GM19395 (cell line): ENCODE measurements at regions not wholly inside any gene's neighbourhood (a gene's known extent, or its start where the extent isn't known, plus 50 kb on each side); places are given as distances from the start of the nearest gene placed in this dataset.

Experiments
- ATAC-seq: cut with Tn5 transposase; IDR thresholded peaks from one replicate; pipeline ENCODE4 v1.9.1; 2021; ENCODE audit warnings: mild to moderate bottlenecking, moderate library complexity; ENCODE audit not compliant: unreplicated experiment

DNA sequence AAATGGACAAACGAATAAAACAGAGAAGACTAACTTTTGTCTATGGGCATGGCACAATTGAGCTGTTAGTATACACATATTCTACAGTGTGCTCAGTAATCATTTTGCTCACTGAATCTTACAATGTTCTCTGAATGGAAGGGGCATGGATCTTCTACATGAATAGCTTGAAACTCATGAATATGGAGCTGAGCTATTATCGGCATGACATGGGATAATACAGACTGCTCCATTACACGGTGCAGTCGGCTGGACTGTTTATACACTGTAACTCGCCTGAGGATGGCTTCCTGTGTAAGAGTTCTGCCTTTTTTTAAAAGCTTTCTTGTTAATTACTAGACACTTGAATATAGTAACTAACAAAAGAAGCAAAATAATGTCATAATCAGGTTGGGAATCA, 368.5 kb upstream of the MAD2L1 start:
- ATAC-seq: no peak

DNA sequence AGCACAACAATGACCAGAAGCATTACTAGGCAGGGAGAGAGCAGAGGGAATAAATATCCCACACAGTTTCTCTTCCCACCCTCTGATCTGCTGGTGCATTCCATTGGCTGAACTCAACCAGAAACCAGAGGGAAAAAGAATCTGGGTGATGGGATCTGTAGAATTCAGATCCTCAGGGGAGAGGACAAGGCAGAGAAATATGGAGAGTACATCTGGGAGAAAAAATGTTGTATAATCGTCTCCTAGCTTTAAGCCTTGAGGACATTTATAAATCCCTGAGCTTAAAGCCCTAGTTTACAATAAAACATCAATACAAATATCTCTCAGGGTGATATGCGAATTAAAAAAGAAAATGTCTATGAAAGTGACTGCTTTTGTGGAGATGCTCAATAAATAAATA, 368.1 kb upstream of the MAD2L1 start:
- no peak for ATAC-seq

DNA sequence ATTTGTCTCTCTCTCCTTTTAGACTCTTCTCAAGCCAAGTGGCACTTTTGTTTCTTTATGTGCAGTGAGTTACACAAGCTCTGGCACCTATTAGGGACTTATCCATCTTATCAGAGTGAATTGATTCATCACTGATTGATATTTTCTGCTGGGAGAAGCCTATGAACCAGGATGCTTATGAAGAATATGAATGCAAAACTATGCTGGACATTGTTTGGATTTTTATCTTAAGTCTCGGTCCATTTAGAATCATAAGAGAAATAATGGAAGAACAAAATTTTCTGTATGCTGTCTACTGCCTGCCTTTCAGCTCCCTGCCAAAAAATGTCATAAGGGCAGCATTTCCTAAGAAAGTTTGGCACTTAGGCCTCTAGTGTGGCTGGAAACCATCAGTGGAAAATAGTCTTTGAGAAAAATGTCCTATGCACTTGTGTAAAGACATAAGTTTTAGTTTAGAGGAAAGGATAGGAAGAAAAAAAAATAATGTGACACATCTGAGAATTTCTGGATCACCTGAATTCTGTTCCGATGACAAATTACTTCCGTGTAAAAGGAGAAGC, 365.7 kb upstream of the MAD2L1 start:
- ATAC-seq: no peak

DNA sequence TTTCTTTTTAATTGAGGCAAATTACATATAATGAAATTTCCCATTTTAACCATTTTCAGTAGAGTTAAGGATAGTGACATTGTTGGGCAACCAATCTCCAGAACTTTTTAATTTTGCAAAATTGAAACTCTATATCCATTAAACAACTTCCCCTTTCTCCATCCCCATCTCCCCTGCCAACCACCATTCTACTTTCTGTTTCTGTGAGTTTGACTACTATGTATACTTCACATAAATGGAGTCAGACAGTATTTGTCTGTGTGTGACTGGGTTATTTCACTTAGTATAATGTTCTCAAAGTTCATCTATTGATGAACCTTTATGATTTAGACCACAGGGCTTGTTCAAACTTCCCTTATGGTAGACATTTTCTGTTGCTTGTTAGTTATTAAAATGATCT, 364.5 kb upstream of the MAD2L1 start:
- ATAC-seq: no peak

DNA sequence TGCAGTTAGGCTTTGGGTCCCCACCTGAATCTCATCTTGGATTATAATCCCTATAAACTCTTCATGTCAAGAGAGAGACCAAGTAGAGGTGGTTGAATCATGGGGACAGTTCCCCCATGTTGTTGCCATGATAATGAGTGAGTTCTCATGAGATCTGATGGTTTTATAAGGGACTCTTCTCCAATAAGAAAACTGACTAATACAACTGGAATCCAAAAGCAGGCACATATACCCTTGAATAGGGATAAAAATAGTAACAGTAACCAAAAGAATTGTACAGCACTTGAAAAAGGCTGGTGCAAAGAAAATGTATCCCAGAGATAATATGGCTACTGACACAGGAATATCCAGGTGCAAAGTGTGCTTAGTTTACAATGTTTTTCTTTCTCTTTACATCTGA, 351.5 kb upstream of the MAD2L1 start:
- no peak for ATAC-seq

DNA sequence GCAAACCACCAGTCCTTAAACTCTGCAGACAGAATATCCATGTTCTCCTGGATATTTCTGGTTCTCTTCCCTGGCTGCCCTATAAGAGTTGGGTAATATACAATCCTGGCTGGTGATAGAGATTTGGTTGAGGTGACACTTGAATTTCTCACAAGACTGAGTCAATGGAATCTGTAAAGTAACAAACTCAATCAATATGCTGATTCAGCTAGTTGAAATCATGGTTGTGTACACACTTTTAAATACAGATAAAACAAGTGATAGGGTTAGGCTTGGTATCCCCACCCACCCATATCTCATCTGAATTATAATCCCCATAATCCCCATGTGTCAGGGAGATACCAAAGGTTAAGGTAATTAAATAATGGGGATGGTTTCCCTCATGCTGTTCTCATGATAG, 349.2 kb upstream of the MAD2L1 start:
- ATAC-seq: no peak

DNA sequence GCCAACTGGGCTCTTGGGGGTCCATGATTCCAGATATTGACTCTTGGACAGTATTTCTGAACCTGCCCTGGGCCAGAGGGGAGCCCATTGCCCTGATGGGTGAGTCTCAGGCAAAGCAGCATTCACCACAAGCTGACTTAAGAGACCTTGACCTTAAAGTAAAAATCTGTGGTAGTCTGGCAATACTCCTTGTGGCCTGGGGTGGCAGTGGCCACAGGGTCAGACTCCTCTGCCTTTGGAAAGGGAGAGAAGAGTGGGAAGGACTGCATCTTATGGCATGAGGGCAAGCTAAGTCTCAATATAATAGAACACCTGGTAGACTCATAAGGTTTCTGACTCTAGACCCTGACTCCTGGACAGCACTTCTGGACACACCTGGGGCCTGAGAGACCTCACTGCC, 340.3 kb upstream of the MAD2L1 start:
- ATAC-seq: no peak

DNA sequence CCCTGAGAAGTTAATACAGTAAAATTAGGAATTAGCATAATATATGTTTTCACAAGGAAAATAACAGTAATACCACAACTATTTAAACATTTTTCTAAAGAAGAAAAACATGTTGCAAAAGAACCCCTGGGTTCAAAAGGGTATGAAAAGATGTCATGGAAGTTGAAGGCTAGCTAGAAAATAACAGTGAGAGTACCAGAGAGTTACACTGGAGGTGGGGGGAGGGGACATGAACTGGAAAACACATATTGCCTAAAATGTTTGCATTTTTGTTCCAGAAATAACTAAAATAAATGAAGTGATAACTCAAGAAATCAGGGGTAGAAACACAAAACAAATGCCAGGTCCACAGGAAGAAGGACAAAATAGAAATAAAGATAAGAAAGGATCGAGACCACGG, 336.6 kb upstream of the MAD2L1 start:
- no peak for ATAC-seq

DNA sequence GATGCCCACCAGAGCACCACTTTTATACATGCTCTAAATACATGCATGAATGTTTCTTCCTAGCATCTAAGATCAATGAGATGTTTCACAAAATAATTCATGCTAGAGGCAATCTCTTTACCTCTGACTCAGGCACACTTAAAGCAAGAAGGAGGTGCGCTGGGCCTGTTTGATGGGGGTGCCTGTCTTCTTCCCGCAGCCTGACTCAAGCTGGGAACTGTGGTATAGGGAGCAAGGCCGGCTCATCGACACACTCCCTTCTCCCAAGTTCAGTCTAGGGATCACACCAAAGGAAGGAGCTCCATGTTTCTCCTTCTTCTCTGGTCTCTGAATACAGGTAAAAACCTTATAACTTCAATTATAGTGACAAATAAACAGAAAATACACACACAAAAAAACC, 333.8 kb upstream of the MAD2L1 start:
- ATAC-seq: no peak

DNA sequence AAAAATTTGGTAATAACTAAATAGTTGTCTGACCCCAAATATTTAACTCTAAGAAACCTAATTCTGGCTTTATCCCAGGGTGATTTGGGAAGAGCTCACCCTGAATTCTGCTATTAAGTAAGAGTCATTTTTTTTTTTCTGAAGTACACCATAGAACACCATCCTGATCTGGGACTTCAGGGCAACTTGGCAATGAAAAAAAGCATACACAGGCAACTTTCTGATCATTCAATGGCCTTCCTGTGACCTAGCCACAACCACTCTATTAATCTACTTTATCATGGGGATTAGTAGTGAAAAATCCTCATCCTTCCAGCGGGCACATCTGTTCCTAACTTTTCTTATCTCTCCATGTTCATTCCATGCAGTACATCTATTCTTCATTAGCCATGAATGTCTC, 333.2 kb upstream of the MAD2L1 start:
- ATAC-seq: no peak

DNA sequence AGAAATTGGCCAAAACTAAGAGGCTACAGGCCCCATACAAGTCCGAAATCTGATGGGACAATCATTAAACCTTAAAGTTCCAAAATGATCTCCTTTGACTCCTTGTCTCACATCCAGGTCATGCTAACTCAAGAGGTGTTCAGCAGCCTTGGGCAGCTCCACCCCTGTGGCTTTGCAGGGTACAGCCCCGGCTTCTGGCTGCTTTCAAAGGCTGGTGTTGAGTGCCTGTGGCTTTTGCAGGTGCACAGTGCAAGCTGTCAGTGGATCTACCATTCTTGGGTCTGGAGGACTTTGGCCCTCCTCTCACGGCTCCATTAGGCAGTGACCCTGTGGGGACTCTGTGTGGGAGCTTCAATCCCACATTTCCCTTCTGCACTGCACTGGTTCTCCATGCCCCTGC, 329.1 kb upstream of the MAD2L1 start:
- no peak for ATAC-seq

DNA sequence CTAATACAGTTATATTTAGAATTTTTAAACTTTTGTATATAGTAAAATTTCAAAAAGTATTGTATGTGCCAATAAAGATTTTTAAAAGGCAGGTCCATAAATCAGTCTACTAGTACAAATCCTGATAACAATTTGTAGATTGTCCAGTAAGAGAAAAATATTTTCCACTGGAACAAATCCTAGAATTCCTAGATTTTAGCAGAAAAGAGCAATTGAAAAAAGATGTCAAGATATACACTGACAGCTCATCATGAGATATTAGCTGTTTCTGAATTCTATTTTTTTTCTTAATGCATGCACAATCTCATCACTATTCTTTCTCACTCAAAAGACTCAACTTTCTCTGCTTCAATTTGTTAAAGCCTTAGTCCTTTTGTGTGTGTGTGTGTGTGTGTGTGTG, 289.2 kb upstream of the MAD2L1 start:
- ATAC-seq: no peak

DNA sequence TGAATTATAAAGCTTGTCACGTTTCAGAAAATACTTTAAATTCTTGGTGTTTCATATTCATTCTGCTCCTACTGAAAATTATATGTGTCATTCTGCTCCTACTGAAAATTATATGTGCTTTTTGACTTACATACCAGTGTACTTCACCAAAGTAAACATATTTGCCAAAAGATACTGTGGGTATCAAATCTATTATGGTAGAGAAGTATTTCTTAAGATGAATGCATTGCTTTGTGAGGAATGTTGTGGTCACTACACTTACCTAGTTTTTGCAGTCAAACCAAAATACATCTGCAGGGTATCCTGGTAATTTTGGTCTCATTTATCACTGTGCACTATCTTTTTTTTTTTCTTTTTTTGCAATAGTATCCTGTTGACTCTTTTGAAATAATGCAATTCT, 287.7 kb upstream of the MAD2L1 start:
- ATAC-seq: no peak

DNA sequence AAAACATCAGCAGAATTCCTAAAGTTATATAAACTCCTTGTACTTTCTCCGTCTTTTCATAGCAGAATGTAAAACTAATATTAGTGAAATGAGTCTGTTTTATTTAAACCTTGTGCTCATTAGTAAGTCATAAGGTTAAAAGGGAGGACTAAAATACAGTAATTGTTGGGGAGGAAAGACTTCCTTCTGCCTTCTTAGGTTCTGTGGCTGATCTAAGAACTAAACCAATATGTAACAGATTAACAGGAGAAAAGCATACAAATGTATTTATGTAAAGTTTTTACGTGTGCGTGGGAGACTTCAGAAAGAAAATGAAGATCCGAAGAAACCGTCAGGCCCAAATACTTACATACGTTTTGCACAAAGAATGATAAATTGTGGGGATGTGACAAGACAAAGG, 286.6 kb upstream of the MAD2L1 start:
- ATAC-seq: no peak

DNA sequence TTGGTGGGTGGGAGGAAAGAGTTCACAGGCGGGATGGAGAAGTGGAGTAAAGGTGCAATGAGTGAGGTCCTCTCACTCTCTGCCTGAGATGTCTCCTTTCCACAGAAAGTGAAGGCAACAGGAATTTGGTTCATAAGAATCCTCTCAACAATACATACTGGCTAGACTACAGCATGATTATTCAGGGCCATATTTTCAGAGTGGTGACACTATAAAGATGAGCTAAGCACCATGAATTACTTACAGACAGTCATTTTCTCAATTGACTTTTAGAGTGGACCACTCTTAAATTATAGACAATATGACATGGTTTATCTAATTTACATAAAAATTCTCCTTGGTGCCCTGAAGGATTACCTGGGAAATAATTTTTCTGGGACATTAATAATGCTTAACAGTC, 286.1 kb upstream of the MAD2L1 start:
- no peak for ATAC-seq

DNA sequence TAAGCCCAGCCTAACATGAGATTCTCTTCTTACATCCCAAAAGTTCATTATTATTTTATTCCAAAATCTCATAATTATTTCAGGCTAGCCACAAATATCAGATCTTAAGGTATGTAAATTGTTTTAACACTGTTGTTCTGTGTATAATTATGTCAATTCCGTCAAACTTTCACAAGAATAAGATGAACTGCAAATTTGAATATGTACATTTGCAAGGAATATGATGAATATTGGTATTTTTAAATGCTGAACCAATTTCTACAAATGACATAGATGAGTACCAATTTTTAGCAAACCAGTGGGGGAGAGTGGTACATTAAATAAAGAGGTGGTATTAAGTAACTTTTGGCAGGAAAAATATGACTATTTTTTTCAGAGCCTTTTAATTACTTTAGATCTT, 282.3 kb upstream of the MAD2L1 start:
- ATAC-seq: no peak

DNA sequence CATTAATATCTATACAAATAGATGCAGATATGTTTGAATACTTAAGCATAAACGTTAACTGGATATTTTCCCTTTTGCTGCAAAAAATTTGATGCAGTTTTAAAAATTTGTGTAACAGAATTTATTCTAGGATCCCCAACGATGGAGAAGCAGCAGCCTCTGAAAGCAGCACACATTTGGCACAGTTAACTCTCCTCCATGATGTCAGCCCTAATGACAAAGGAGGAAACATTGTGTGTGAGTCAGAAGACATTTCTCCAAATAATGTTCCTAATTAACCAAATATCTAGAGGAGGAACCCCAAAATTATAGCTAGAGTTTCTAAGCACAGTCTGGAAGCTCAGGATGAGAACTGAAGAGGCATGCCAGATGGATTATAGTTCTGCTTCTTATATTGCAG, 281.9 kb upstream of the MAD2L1 start:
- ATAC-seq: no peak

DNA sequence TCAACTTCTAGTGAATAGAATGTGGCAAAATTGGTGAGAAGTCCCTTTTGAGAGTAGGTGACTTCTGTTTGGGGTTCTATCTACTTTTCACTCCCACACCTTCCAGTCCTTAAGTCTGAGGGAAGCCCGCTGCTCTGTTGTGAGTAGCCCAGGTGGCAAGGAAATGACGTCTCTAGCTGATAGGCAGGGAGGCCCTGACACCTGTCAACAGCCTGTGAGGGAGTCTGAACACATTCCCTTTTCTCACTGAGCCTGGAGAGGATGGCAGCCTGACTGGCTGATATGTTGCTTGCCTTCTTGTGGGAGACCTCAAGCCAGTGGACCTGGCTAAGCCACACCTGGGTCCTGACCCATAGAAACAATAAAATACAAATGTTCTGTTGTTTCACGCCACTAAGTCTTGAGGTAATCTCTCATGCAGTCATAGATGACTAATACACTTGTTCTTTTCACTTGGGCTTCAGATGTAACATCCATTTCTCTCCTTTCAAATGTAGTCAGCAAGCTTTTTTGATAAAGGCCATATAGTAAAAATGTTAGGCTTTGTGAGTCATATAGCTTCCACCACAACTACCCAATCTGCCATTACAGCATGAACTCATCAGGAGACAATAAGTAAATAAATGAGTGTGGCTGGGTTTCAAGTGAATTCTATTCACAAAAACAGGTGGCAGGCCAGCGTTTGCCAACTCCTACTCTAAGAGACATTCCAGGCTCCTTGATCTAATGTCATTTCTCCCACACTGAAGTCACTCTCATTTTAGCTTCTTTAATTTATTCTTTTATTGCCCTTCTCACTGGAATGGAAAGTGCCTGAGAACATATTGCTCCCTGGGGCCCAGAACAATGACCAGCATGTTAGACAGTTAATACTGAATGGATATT, 265.1 kb upstream of the MAD2L1 start:
- no peak for ATAC-seq

DNA sequence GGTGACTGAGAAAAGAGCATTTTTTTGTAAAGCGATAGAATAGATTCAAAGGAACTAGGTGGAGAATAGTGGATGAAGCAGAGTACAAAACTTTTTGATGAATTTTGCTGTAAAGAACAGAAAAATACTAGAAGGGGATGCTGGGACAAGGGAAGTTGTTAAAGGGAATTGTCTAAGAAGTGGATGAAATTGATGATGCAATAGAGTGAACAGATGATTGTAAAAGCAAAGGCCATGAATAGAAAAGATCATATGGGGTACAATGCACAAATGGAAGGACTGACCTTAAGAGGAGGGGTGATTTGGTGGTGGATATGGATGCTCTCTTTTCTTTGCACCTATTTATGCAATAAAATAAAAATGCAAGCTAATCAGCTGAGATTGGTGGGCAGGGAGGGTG, 262.7 kb upstream of the MAD2L1 start:
- no peak for ATAC-seq

DNA sequence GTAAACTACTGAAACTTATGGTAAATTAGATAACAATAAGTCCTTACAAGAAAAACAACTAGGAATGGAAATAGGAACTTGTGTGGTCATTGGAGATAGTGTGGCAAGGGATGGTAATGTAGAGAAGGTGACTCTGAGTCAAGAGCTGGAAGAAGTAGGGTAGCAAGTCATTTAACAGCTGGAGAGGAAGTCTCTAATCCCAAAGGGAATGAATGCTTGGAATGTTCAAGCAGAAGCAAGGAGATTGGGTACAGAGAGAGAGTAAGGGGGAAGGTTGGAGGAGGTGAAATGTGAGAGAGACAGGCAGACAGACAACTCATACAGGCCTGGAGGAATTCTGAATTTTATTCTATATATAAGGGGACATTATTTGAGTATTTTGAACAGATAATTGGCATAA, 260.6 kb upstream of the MAD2L1 start:
- ATAC-seq: no peak

DNA sequence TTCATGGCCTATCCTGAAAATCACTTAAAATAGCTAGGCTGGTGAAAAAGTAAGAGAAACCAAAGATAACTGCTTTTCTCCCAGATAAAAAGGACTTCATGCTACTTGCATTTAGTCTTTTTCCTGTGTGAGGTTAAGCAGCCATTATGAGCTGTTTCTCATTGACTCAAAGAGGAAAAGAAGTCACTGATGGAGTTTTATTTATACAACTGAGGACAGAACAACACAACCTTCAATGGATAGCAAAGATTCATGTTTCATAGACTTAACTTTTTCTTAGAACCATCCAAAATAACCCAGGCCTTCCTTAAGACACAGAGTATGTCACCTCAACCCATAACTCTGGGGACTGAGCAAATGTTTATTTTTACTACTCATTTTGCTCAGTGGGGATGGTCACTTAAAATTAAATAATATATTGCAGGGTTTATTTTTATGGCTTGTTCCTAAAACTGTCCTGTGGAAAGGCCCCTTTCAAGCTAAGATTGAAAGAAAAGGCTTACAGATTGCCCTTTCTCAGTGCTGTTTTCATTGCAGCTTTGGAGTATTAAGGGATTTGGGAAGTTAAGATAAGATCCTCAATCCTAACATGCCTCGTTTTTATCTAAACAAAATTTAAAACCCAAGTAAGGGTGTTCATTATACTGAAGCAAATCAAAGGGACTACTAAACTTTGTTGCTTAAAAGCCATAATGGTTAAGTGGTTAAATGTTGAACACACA, 252.6 kb upstream of the MAD2L1 start:
- no peak for ATAC-seq

DNA sequence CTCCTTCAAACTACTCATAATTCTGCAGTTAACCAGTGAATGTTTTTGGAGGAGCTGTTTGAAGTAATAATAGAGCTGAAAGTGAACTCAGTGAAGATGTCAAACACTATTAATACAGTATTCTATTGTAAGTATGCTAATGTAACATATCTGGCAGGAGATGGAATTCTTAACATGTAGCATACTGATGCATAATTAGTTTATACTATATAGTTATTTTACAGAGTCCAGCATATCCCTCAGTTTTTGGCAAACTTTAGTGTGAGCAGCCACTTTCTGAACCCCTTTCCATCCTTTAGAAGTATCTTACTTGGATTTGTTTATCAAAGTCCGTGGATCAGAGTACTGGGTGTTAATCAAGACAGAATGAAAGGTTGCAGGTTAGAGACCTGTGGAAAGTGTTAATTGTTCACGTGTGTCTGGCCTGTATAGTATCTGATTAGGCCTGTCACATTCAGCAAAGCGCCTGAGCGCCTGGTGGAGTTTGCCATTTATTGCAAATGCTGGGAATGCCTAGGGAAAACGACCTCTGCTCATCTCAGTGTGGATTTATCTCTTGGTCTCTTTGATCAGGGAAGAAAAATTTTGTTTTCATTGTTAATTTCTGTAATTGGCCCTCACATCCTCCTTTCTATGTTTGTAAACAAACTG, 251.7 kb upstream of the MAD2L1 start:
- ATAC-seq: no peak
